Osteocyte (in vitro differentiated cells): ENCODE measurements at regions not wholly inside any gene's neighbourhood (a gene's known extent, or its start where the extent isn't known, plus 50 kb on each side); places are given as distances from the start of the nearest gene placed in this dataset.
"Not testable (repeated sequence)": the region's sequence is repeated elsewhere in the genome, so short reads cannot be mapped to it uniquely, and the experiment has no call there.

ENCODE experiments used
- DNase-seq: peaks from one replicate; pipeline ENCODE4 v3.0.0; 2021; ENCODE audit warnings: mixed read lengths; ENCODE audit not compliant: unreplicated experiment; ENCODE audit errors: extremely low spot score
- H3K27ac Mint-ChIP-seq: one replicate; pipeline ENCODE4 v1.8.0; 2021; ENCODE audit warnings: mild to moderate bottlenecking, mixed read lengths; ENCODE audit not compliant: unreplicated experiment
- H3K27me3 Mint-ChIP-seq: one replicate; pipeline ENCODE4 v1.8.0; 2021; ENCODE audit warnings: mixed read lengths; ENCODE audit not compliant: unreplicated experiment
- H3K36me3 Mint-ChIP-seq: one replicate; pipeline ENCODE4 v1.8.0; 2021; ENCODE audit warnings: mixed read lengths; ENCODE audit not compliant: unreplicated experiment
- H3K4me1 Mint-ChIP-seq: one replicate; pipeline ENCODE4 v1.8.0; 2021; ENCODE audit warnings: mixed read lengths; ENCODE audit not compliant: unreplicated experiment
- H3K4me3 Mint-ChIP-seq: one replicate; pipeline ENCODE4 v1.8.0; 2021; ENCODE audit warnings: mild to moderate bottlenecking, moderate library complexity, mixed read lengths; ENCODE audit not compliant: unreplicated experiment
- H3K9me3 Mint-ChIP-seq: one replicate; pipeline ENCODE4 v1.8.0; 2021; ENCODE audit warnings: mixed read lengths; ENCODE audit not compliant: unreplicated experiment
- CTCF ChIP-seq: fragments of 200-600 bp; sonication (generic); IDR thresholded peaks from 2 replicates; pipeline ENCODE4 v1.5.0; 2021; ENCODE audit warnings: antibody characterized with exemption, mild to moderate bottlenecking, moderate library complexity

DNA sequence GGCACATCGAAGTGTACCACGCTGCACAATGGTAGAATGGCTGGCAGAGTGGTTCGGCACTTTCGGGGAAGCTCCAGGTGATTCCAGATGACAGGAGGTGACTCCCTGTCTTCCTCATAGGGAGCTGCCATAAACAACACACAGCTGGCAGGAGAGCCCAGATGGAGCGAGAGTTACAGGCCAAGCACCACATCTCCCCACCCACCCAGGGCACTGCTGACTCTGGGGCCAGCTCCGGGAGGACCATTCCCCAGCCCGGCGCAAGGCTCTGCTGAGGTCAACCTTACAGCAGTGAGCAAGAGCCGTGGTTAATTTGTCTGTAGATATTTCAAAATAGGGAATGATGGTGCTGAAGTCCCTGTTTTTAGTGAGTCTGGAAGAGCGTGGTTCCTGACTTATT lies 78.8 kb upstream of the HMGXB4 start:
- Mint-ChIP-seq H3K36me3 (no peaks in the 10 kb centered on the region), H3K9me3 (no peaks in the 10 kb centered on the region), H3K27ac (no peak overlapping the region), H3K4me1 (no peaks in the 10 kb centered on the region), H3K27me3 (peaks cover 19% of the 10 kb centered on the region), H3K4me3 (no peak overlapping the region)
- no peak for TF ChIP-seq CTCF
- peak; percentile 64 for DNase-seq

DNA sequence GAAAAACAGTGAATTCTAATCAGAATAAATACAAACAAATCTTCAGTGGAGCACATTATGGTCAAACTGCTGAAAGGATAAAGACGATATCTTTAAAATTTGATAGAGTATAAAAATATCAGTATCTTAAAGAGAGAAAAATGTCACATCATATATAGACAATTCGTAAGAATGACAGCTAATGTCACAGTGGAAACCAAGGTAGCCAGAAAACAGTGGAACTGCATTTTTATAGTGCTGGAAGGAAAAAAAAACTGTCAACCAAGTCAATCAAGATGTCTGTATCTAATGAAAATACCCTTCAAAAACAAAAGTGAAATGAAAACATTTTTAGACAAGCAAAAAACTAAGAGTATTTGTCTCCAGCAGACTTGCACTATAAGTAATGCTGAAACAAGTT lies 73.4 kb upstream of the HMGXB4 start:
- no peak for DNase-seq
- Mint-ChIP-seq H3K27me3 (peaks cover 19% of the 10 kb centered on the region), H3K27ac (no peak overlapping the region), H3K36me3 (no peaks in the 10 kb centered on the region), H3K9me3 (peaks cover 5% of the 10 kb centered on the region), H3K4me3 (no peak overlapping the region), H3K4me1 (no peaks in the 10 kb centered on the region)
- TF ChIP-seq CTCF: no peak

GRCh38 chr22:35186492-35186891 lies 70.8 kb upstream of the HMGXB4 start:
- no peak overlapping the region for H3K4me3 Mint-ChIP-seq
- no peak for TF ChIP-seq CTCF
- peaks cover 10% of the 10 kb centered on the region for H3K4me1 Mint-ChIP-seq
- peaks cover 9% of the 10 kb centered on the region for H3K27me3 Mint-ChIP-seq
- peaks cover 16% of the 10 kb centered on the region for H3K9me3 Mint-ChIP-seq
- DNase-seq: no peak
- H3K27ac Mint-ChIP-seq: no peak overlapping the region
- no peaks in the 10 kb centered on the region for H3K36me3 Mint-ChIP-seq

- not testable (repeated sequence) for H3K27me3 Mint-ChIP-seq, H3K4me3 Mint-ChIP-seq, H3K27ac Mint-ChIP-seq, H3K36me3 Mint-ChIP-seq
- Mint-ChIP-seq H3K9me3 (peaks cover 16% of the 10 kb centered on the region), H3K4me1 (peaks cover 19% of the 10 kb centered on the region)
- DNase-seq: peak; percentile 10
These were observed 68.4 kb upstream of the HMGXB4 start for GRCh38 chr22:35188930-35189329.

GRCh38 chr22:35189559-35189958 lies 67.7 kb upstream of the HMGXB4 start:
- no peak for DNase-seq
- Mint-ChIP-seq H3K36me3 (no peaks in the 10 kb centered on the region), H3K4me3 (no peak overlapping the region), H3K4me1 (peaks cover 19% of the 10 kb centered on the region), H3K27me3 (peaks cover 5% of the 10 kb centered on the region), H3K27ac (no peak overlapping the region), H3K9me3 (peaks cover 16% of the 10 kb centered on the region)
- TF ChIP-seq CTCF: no peak

- Mint-ChIP-seq H3K4me1 (peaks cover 19% of the 10 kb centered on the region), H3K9me3 (peaks cover 16% of the 10 kb centered on the region), H3K27me3 (peaks cover 5% of the 10 kb centered on the region), H3K27ac (peak overlapping the region; percentile 56), H3K4me3 (no peak overlapping the region), H3K36me3 (no peaks in the 10 kb centered on the region)
- DNase-seq: peak; percentile 15
- no peak for TF ChIP-seq CTCF
These were observed 65.9 kb upstream of the HMGXB4 start for GRCh38 chr22:35191412-35191811.
